ENCODE measurements at regions not wholly inside any gene's neighbourhood (a gene's known extent, or its start where the extent isn't known, plus 50 kb on each side); places are given as distances from the start of the nearest gene placed in this dataset.

DNA sequence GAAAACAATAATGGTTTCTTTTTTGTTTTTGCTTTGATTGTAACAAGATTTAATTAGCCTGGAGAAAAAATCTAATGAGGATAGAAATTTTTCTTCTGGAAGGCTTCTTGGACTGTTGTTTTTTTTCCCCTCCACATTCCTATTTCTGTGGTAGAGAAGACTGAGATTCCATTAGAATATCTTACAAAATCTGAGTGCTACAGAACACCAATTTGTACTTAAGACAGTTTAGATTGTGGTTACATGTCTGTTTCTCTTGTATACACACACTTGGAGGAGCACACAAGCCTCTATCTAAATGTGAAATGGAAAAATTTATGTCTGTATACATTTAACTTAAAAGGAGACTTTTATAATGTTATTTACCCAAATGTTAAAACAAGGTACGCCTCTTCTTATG, 176.9 kb upstream of the ARSJ start:
- H3K27me3 ChIP-seq, result no peaks in the 10 kb centered on the region
- no peak for TF ChIP-seq POLR2A (IDR thresholded peaks at IDR 0.05)
- TF ChIP-seq, protein P1, sequence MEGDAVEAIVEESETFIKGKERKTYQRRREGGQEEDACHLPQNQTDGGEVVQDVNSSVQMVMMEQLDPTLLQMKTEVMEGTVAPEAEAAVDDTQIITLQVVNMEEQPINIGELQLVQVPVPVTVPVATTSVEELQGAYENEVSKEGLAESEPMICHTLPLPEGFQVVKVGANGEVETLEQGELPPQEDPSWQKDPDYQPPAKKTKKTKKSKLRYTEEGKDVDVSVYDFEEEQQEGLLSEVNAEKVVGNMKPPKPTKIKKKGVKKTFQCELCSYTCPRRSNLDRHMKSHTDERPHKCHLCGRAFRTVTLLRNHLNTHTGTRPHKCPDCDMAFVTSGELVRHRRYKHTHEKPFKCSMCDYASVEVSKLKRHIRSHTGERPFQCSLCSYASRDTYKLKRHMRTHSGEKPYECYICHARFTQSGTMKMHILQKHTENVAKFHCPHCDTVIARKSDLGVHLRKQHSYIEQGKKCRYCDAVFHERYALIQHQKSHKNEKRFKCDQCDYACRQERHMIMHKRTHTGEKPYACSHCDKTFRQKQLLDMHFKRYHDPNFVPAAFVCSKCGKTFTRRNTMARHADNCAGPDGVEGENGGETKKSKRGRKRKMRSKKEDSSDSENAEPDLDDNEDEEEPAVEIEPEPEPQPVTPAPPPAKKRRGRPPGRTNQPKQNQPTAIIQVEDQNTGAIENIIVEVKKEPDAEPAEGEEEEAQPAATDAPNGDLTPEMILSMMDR (IDR thresholded peaks at IDR 0.05), result no peak

DNA sequence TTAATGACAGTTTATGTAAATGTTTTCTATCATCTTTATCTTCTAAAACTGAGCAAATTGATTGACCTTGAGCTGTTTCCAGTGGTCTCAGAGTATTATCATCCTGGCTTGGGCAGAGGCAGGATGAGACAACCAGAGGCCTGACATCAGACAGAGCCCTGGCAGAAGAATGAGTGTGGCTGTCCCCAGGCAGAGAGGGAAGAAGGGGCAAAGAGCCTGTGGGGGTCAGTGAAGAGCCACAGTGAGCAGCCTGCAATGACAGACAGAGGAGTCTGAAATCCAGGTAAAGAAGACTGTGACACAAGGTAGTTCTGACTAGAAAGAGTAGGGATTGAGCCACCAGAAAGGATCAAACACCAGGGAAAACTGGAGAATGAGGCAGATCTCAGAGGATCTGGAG, 182.4 kb upstream of the ARSJ start:
- Histone ChIP-seq H3K4me3 (no peak overlapping the region), H3K27ac (no peak overlapping the region), H3K27me3 (no peaks in the 10 kb centered on the region), H3K9me3 (no peaks in the 10 kb centered on the region), H3K4me1 (no peaks in the 10 kb centered on the region), H3K36me3 (no peaks in the 10 kb centered on the region)
- no peak for DNase-seq
- TF ChIP-seq, protein P1 (IDR thresholded peaks at IDR 0.05), result no peak
- no peak for TF ChIP-seq POLR2A (IDR thresholded peaks at IDR 0.05)

More for the DNA sequence above, 176.9 kb upstream of the ARSJ start:
- H3K27ac ChIP-seq, result no peak overlapping the region
- no peaks in the 10 kb centered on the region for H3K4me1 ChIP-seq
- no peaks in the 10 kb centered on the region for H3K36me3 ChIP-seq
- no peak for DNase-seq
- no peaks in the 10 kb centered on the region for H3K9me3 ChIP-seq
- H3K4me3 ChIP-seq, result no peak overlapping the region

DNA sequence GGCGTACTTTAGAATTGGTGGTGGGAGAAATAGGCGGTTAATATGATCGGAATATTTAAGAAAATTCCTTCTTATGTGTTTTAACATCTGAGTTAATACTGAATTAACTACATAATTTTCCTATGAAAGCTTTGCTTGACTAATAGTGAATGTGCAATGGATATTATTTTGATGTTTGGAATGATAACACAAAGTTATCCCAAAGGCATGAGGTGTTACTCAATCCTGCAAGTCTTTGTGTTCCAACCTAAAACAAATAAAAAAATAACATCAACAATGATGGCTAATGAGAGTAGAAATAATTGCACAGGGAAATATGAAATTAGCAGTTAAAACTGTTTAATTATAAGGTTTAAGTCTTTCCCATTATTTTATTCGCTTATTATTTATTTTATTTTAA, 183.6 kb upstream of the ARSJ start:
- no peaks in the 10 kb centered on the region for H3K27me3 ChIP-seq
- DNase-seq, result no peak
- no peaks in the 10 kb centered on the region for H3K4me1 ChIP-seq
- H3K36me3 ChIP-seq, result no peaks in the 10 kb centered on the region
- H3K9me3 ChIP-seq, result no peaks in the 10 kb centered on the region
- no peak overlapping the region for H3K27ac ChIP-seq
- H3K4me3 ChIP-seq, result no peak overlapping the region
- TF ChIP-seq, protein P1 (IDR thresholded peaks at IDR 0.05), result no peak
- TF ChIP-seq POLR2A (IDR thresholded peaks at IDR 0.05), result no peak

DNA sequence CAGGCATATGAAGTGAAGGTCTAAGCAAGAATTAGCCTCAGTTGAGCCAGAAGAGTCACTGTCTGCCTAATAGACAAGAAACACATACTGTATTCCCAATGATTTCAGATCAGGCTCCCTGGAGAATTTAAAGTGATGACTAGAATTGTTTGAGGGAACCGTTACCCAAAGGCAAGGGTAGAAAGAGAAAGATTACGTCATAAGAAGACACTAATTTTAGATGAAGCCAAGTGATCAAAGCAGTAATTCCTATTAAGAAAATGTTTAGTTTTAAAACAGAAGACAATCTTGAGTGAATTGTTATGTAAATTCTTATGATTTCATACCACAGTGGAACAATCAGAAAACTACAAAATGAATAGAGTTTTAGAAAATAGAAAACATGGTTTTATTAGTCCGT, 194.5 kb upstream of the ARSJ start:
- H3K36me3 ChIP-seq, result no peaks in the 10 kb centered on the region
- no peak for DNase-seq
- no peak overlapping the region for H3K27ac ChIP-seq
- H3K4me3 ChIP-seq, result no peak overlapping the region
- no peaks in the 10 kb centered on the region for H3K27me3 ChIP-seq
- H3K9me3 ChIP-seq, result no peaks in the 10 kb centered on the region
- TF ChIP-seq POLR2A (IDR thresholded peaks at IDR 0.05), result no peak
- TF ChIP-seq, protein P1 (IDR thresholded peaks at IDR 0.05), result no peak
- H3K4me1 ChIP-seq, result no peaks in the 10 kb centered on the region

DNA sequence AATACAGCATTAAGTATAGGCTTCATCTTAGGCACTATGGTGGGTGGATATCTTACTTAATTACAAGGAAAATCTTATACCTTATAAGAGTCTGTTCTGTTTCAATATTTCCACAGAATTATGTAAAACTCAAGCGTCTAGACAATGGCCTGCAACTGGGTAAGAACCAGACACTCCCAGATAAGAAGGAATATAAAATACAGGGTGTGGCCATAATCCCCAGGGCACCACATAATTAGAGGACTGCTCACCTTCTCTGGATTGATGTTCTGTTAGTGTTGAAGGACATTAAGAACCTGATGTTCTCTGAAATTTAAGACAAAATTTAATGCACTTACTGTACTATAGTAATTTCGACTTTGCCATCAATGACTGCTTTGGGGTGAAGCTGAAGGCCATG, 198.2 kb upstream of the ARSJ start:
- DNase-seq, result no peak
- Histone ChIP-seq H3K4me1 (no peaks in the 10 kb centered on the region), H3K27ac (no peak overlapping the region), H3K27me3 (no peaks in the 10 kb centered on the region), H3K9me3 (no peaks in the 10 kb centered on the region), H3K36me3 (no peaks in the 10 kb centered on the region), H3K4me3 (no peak overlapping the region)
- TF ChIP-seq, protein P1 (IDR thresholded peaks at IDR 0.05), result no peak
- TF ChIP-seq POLR2A (IDR thresholded peaks at IDR 0.05), result no peak

DNA sequence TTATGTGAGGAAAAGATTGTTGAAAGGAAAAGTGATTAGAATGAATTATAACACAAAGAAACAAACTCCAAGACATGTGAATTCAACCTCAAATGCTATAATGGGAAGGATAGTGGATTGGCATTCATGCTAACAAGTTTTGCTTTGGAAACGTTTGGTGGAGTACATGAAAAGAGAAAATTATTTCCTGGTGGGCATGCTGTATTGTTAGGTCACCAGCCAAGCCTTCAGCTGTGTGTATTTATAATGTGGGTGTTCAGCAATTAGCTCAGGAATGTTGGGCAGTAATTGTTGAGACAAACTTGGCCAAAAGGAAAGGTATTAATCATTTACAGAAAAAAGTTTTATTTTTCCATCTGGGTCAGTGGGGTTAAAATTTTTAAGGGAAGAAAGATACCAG, 198.9 kb upstream of the ARSJ start:
- H3K4me1 ChIP-seq, result no peaks in the 10 kb centered on the region
- H3K27me3 ChIP-seq, result no peaks in the 10 kb centered on the region
- no peaks in the 10 kb centered on the region for H3K36me3 ChIP-seq
- TF ChIP-seq POLR2A (IDR thresholded peaks at IDR 0.05), result no peak
- TF ChIP-seq, protein P1 (IDR thresholded peaks at IDR 0.05), result no peak
- H3K4me3 ChIP-seq, result no peak overlapping the region
- no peak for DNase-seq
- no peaks in the 10 kb centered on the region for H3K9me3 ChIP-seq
- H3K27ac ChIP-seq, result no peak overlapping the region
